Thoracic aorta (tissue), 2 donors: ENCODE measurements at regions not wholly inside any gene's neighbourhood (a gene's known extent, or its start where the extent isn't known, plus 50 kb on each side); places are given as distances from the start of the nearest gene placed in this dataset.
"Not testable (repeated sequence)": the region's sequence is repeated elsewhere in the genome, so short reads cannot be mapped to it uniquely, and the experiment has no call there.

ENCODE experiments used
- ATAC-seq: fragments of 150-250 bp; one replicate; pipeline ENCODE4 v1.8.0; 2017; ENCODE audit warnings: low read depth; ENCODE audit not compliant: insufficient number of reproducible peaks, low FRiP score
- DNase-seq: peaks from one replicate; pipeline ENCODE4 v3.0.0-alpha.2; 2020; ENCODE audit warnings: low spot score
- H3K27ac ChIP-seq, 2 donors: fragments of 200-600 bp; sonication (generic); 1 replicate in 1 of 2; 2 replicates in 1 of 2; pipeline ENCODE4 v1.5.1; 2016; ENCODE audit warnings: mild to moderate bottlenecking in 2 of 2, moderate library complexity in 2 of 2
- H3K27me3 ChIP-seq: fragments of 200-600 bp; sonication (generic); replicated peaks from 2 replicates; pipeline ENCODE4 v1.6.0; 2016; ENCODE audit warnings: mild to moderate bottlenecking; ENCODE audit not compliant: insufficient read depth
- H3K36me3 ChIP-seq: fragments of 200-600 bp; sonication (generic); one replicate; pipeline ENCODE4 v1.5.1; 2016
- H3K4me1 ChIP-seq, 2 donors: fragments of 200-600 bp; sonication (generic); 1 replicate in 1 of 2; 2 replicates in 1 of 2; pipeline versions ENCODE4 v1.5.1 to v1.6.0; 2016; ENCODE audit warnings: low read depth in 2 of 2, mild to moderate bottlenecking in 1 of 2; ENCODE audit not compliant: control insufficient read depth in 1 of 2
- H3K4me3 ChIP-seq: fragments of 200-600 bp; sonication (generic); 2 replicates; pipeline ENCODE4 v1.5.1; 2016; ENCODE audit warnings: mild to moderate bottlenecking
- H3K9me3 ChIP-seq: fragments of 200-600 bp; sonication (generic); 2 replicates; pipeline ENCODE4 v1.5.1; 2016

DNA sequence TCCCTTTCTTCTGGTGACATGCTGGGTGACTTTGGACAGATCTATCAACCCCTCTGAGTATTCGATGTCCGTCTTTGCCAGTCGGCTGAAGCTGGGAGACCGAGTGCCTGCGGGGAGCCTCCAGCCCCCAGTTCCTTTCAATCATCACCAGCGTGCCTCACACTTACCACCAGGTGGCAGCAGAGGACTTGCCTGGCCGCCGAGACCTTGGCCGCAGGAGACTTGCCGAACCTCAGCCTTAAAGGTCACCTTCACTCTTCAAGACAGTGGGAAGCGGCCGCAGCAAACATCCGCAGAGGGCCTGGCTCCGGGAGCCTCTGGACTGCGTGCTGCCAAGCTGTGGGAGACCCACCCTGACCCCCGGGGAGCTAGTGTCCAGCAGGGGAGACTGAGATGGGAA, 3952.2 kb upstream of the TPTE start:
- H3K4me3 ChIP-seq, ATAC-seq: not testable (repeated sequence)

GRCh38 chr21:6569587-6570392, 3951.6 kb upstream of the TPTE start:
- not testable (repeated sequence) for H3K36me3 ChIP-seq, DNase-seq, H3K4me1 ChIP-seq, ATAC-seq, H3K4me3 ChIP-seq, H3K9me3 ChIP-seq, H3K27ac ChIP-seq, H3K27me3 ChIP-seq

More for the DNA sequence above, 3952.2 kb upstream of the TPTE start:
- H3K36me3 ChIP-seq, H3K9me3 ChIP-seq, H3K27me3 ChIP-seq, H3K27ac ChIP-seq, H3K4me1 ChIP-seq, DNase-seq: not testable (repeated sequence)

- not testable (repeated sequence) for H3K27me3 ChIP-seq, DNase-seq, H3K4me3 ChIP-seq, H3K36me3 ChIP-seq, ATAC-seq, H3K4me1 ChIP-seq, H3K27ac ChIP-seq, H3K9me3 ChIP-seq
Measured at GRCh38 chr21:6570700-6571368, 3950.5 kb upstream of the TPTE start.

GRCh38 chr21:6573576-6573975, 3947.8 kb upstream of the TPTE start:
- not testable (repeated sequence) for H3K4me3 ChIP-seq, H3K27ac ChIP-seq, H3K4me1 ChIP-seq, DNase-seq, H3K27me3 ChIP-seq, H3K36me3 ChIP-seq, H3K9me3 ChIP-seq, ATAC-seq

GRCh38 chr21:6579801-6580200, 3941.6 kb upstream of the TPTE start:
- H3K27me3 ChIP-seq, H3K4me3 ChIP-seq: not testable (repeated sequence)

More at GRCh38 chr21:6579801-6580200, 3941.6 kb upstream of the TPTE start:
- not testable (repeated sequence) for ATAC-seq, H3K9me3 ChIP-seq, H3K4me1 ChIP-seq, H3K36me3 ChIP-seq, DNase-seq, H3K27ac ChIP-seq
